ENCODE measurements at regions not wholly inside any gene's neighbourhood (a gene's known extent, or its start where the extent isn't known, plus 50 kb on each side); places are given as distances from the start of the nearest gene placed in this dataset.
"Not testable (repeated sequence)": the region's sequence is repeated elsewhere in the genome, so short reads cannot be mapped to it uniquely, and the experiment has no call there.

DNA sequence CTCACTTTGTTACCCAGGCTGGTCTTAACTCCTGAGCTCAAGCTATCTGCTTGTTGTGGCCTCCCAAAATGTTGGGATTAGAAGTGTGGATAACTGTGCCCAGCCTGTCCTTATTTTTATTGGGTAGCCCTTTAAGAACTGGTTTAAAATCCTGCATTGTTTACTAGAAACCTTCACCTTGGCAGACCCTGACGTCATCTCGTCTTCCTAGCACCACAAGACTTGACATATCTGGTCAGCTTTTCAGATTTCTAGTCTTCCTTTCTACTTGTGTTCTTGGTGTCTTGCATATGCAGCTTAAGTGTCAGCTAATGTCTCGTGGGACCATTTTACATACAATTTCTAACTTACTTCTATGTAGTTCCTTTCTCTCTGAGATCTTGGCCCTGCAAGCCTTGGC is 258.9 kb downstream of the IZUMO3 start:
- Histone ChIP-seq H3K4me3 (no peak overlapping the region), H3K27ac (no peak overlapping the region), H3K4me2 (no peak overlapping the region), H3K27me3 (no peaks in the 10 kb centered on the region), H3K9ac (no peak overlapping the region), H3K36me3 (no peaks in the 10 kb centered on the region), H3K4me1 (no peaks in the 10 kb centered on the region), H3K9me3 (replicated peaks in 1 of 11) (no peaks in the 10 kb centered on the region), H4K20me1 (no peaks in the 10 kb centered on the region)
- TF ChIP-seq Cebpa-rat (IDR thresholded peaks at IDR 0.05): no peak

DNA sequence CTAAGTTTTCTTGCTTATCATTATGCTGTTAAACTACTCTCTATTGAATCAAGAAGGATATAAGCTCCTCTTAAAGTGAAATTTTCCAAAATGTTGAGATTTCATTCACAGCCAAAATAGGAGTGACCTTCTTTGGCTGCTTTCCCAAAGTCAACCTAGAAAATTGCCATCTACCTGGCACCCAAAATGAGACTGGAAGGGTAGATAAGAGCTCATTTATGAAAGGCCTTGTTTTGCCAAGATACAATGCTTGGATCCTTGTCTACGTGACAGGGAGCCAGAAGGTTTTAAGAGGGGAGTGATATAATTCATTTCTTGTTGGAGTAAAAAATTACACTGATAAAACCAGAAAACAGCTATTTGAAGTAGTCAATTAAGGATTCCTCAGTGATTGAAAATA is 287.1 kb downstream of the IZUMO3 start:
- no peak for TF ChIP-seq Cebpa-rat (IDR thresholded peaks at IDR 0.05)
- H3K27me3 ChIP-seq: no peaks in the 10 kb centered on the region
- H3K9ac ChIP-seq: no peak overlapping the region
- peaks cover 0 to 6% (median 0%) of the 10 kb centered on the region in 10 experiments; a peak in 2 of 20 replicates for H3K4me1 ChIP-seq
- H3K27ac ChIP-seq: no peak overlapping the region
- H3K4me3 ChIP-seq: no peak overlapping the region
- no peaks in the 10 kb centered on the region for H3K9me3 ChIP-seq (replicated peaks in 1 of 11)
- no peak overlapping the region for H3K4me2 ChIP-seq
- H4K20me1 ChIP-seq: no peaks in the 10 kb centered on the region
- no peaks in the 10 kb centered on the region for H3K36me3 ChIP-seq

DNA sequence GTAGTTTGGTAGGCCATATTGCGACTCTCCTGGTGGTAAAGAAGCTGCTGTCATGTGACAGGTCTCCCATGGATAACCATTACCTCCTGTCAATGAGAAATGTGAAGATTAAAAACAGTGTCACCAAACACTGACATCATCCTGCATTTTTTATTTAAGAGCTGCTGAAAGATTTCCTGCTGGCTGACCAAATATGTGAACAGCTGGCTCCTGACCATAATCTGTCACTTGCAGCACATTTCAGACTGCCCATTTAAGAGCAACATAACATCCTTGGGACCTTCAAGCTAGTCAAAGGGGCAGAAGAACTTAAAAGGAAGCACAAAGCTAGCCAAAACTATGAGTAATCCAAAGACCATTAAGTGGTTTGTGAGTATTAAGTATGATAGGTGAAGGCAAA is 288.0 kb downstream of the IZUMO3 start:
- Histone ChIP-seq H3K4me3 (no peak overlapping the region), H3K4me1 (peaks cover 0 to 6% (median 0%) of the 10 kb centered on the region in 10 experiments; a peak in 2 of 20 replicates), H4K20me1 (no peaks in the 10 kb centered on the region), H3K9me3 (replicated peaks in 1 of 11) (no peaks in the 10 kb centered on the region), H3K27me3 (no peaks in the 10 kb centered on the region), H3K36me3 (no peaks in the 10 kb centered on the region), H3K9ac (no peak overlapping the region), H3K4me2 (no peak overlapping the region), H3K27ac (no peak overlapping the region)
- TF ChIP-seq Cebpa-rat (IDR thresholded peaks at IDR 0.05): no peak

- Histone ChIP-seq H3K27me3 (no peaks in the 10 kb centered on the region), H3K9me3 (replicated peaks in 1 of 11) (no peaks in the 10 kb centered on the region), H4K20me1 (no peaks in the 10 kb centered on the region), H3K4me2 (no peak overlapping the region; a peak in 1 of 22 replicates), H3K27ac (no peak overlapping the region), H3K4me3 (no peak overlapping the region), H3K9ac (no peak overlapping the region), H3K4me1 (peaks cover 0 to 12% (median 0%) of the 10 kb centered on the region in 10 experiments; a peak in 4 of 20 replicates), H3K36me3 (no peaks in the 10 kb centered on the region)
- no peak for TF ChIP-seq Cebpa-rat (IDR thresholded peaks at IDR 0.05)
These were observed 299.7 kb downstream of the IZUMO3 start for GRCh38 chr9:24245988-24246387.

DNA sequence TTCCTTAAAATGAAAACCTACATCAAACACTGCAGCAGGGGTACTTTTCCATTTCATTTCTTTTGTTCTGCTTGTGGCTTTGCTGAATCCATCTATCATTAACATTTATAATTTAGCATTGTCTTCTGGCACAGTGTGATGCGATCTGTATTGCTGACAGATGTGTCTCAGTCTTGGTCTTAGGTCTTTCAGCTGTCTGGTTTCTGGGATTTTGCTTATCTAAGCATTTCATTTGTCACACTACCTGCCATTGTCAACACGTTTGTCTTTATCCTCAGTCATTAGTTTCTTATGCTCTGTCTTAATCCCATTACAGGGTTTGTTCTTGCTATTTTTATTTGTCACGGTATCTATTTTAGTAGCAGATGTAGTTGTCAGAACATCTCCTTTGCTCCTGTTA is 303.1 kb downstream of the IZUMO3 start:
- no peak overlapping the region for H3K4me2 ChIP-seq
- peaks cover 0 to 12% (median 0%) of the 10 kb centered on the region in 10 experiments; a peak in 4 of 20 replicates for H3K4me1 ChIP-seq
- H3K36me3 ChIP-seq: no peaks in the 10 kb centered on the region
- no peak overlapping the region for H3K9ac ChIP-seq
- H4K20me1 ChIP-seq: no peaks in the 10 kb centered on the region
- no peak overlapping the region for H3K4me3 ChIP-seq
- no peak overlapping the region for H3K27ac ChIP-seq
- no peak for TF ChIP-seq Cebpa-rat (IDR thresholded peaks at IDR 0.05)
- no peaks in the 10 kb centered on the region for H3K27me3 ChIP-seq
- peaks cover 0 to 11% (median 5%) of the 10 kb centered on the region in 11 experiments; a peak in 8 of 22 replicates for H3K9me3 ChIP-seq (replicated peaks in 1 of 11)

DNA sequence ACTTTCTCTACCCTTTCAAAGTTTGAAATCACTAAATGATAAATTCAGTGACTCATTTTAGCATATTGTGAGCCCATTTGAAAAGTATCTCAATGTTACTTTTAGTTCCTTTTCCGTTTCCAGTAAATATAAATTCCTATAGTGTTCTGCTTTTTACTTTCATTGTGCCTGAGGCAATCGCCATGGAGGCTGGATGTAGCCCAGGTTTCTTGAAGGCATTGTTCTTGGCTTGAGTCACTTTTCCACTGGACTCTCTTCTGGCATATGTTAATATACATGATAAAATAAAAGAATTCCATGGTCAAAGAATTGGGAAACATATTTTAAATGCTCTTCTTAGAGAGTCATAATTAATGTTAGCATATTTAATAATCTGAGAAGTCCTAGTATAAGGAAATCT is 327.0 kb downstream of the IZUMO3 start:
- H3K9ac ChIP-seq: no peak overlapping the region
- no peaks in the 10 kb centered on the region for H4K20me1 ChIP-seq
- H3K27me3 ChIP-seq: no peaks in the 10 kb centered on the region
- H3K4me1 ChIP-seq: no peaks in the 10 kb centered on the region
- TF ChIP-seq Cebpa-rat (IDR thresholded peaks at IDR 0.05): no peak
- H3K4me2 ChIP-seq: no peak overlapping the region
- no peak overlapping the region for H3K4me3 ChIP-seq
- H3K36me3 ChIP-seq: no peaks in the 10 kb centered on the region
- no peaks in the 10 kb centered on the region for H3K9me3 ChIP-seq (replicated peaks in 1 of 11)
- H3K27ac ChIP-seq: no peak overlapping the region

- Histone ChIP-seq H3K4me1 (no peaks in the 10 kb centered on the region), H4K20me1 (no peaks in the 10 kb centered on the region), H3K4me3 (no peak overlapping the region), H3K4me2 (no peak overlapping the region), H3K36me3 (no peaks in the 10 kb centered on the region), H3K27me3 (no peaks in the 10 kb centered on the region), H3K9ac (no peak overlapping the region), H3K9me3 (replicated peaks in 1 of 11) (no peaks in the 10 kb centered on the region), H3K27ac (no peak overlapping the region)
- no peak for TF ChIP-seq Cebpa-rat (IDR thresholded peaks at IDR 0.05)
These were observed 335.1 kb downstream of the IZUMO3 start for GRCh38 chr9:24210641-24211040.

DNA sequence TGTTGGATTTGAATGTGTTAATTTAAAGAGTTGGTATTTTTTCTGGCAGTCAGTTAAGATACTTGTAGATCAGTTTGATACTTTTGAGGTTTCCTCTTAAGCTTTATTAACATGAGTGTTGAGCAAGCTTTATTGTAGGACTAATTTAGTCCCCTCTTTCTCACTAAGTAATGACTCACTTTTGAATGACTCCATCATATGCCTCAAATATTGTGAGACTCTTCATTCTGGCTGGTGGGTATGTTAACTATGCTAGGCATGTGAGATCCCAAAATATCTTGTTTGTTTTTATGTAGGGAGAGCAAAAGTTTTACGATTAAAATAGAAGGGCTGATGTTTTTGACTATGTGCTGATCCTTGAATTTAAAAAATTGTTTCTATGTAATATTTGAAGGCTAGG is 355.7 kb downstream of the IZUMO3 start:
- Histone ChIP-seq H4K20me1 (no peaks in the 10 kb centered on the region), H3K9me3 (replicated peaks in 1 of 11) (peaks cover 0 to 7% (median 0%) of the 10 kb centered on the region in 11 experiments; a peak in 1 of 22 replicates), H3K9ac (no peak overlapping the region), H3K27me3 (no peaks in the 10 kb centered on the region), H3K4me3 (no peak overlapping the region), H3K4me2 (no peak overlapping the region), H3K4me1 (no peaks in the 10 kb centered on the region), H3K36me3 (no peaks in the 10 kb centered on the region), H3K27ac (no peak overlapping the region)
- no peak for TF ChIP-seq Cebpa-rat (IDR thresholded peaks at IDR 0.05)

- H3K27me3 ChIP-seq, H3K4me2 ChIP-seq, H3K36me3 ChIP-seq, H3K4me3 ChIP-seq, H3K4me1 ChIP-seq, H3K9ac ChIP-seq, H3K27ac ChIP-seq, H4K20me1 ChIP-seq: not testable (repeated sequence)
- H3K9me3 ChIP-seq (replicated peaks in 1 of 11): peaks cover 22 to 44% (median 29%) of the 10 kb centered on the region in 11 experiments
These were observed 354.5 kb upstream of the ELAVL2 start for GRCh38 chr9:24180572-24180971.

DNA sequence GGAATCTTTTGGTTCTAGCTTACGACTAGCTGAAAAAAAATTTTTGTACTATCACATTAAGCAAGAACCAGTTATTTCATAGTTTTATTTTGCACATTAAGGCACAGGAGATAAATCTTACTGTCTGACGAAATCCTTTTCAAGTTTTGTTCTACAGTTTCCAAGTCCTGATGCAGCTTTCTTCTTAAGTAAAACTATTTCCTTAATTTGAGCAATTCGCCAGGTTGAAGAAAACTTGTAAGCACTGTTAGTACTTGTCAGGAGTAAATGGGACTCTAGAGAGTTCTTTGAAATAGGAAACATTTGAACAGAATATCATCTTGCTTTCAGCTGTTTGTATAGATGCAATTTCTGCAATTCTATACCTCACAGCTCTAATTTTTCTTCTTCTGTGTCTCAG is 318.8 kb upstream of the ELAVL2 start:
- H3K4me1 ChIP-seq: no peaks in the 10 kb centered on the region
- H3K27ac ChIP-seq: no peak overlapping the region
- H3K4me2 ChIP-seq: no peak overlapping the region
- H3K9me3 ChIP-seq (replicated peaks in 1 of 11): no peaks in the 10 kb centered on the region
- no peak overlapping the region for H3K9ac ChIP-seq
- no peak for TF ChIP-seq Cebpa-rat (IDR thresholded peaks at IDR 0.05)
- H3K36me3 ChIP-seq: no peaks in the 10 kb centered on the region
- H4K20me1 ChIP-seq: no peaks in the 10 kb centered on the region
- H3K27me3 ChIP-seq: no peaks in the 10 kb centered on the region
- no peak overlapping the region for H3K4me3 ChIP-seq

- peaks cover 0 to 13% (median 8%) of the 10 kb centered on the region in 11 experiments; a peak in 13 of 22 replicates for H3K9me3 ChIP-seq (replicated peaks in 1 of 11)
- not testable (repeated sequence) for H3K4me2 ChIP-seq, H3K4me3 ChIP-seq
These were observed 309.0 kb upstream of the ELAVL2 start for GRCh38 chr9:24135072-24135471.

More at GRCh38 chr9:24135072-24135471, 309.0 kb upstream of the ELAVL2 start:
- H3K27me3 ChIP-seq, H3K27ac ChIP-seq, H4K20me1 ChIP-seq, H3K9ac ChIP-seq, H3K36me3 ChIP-seq, H3K4me1 ChIP-seq: not testable (repeated sequence)

Measured in BLaER1 treated with 17β-estradiol and CSF1 and Interleukin-3, amounts not matched to agents 10 nM and 100 nM (cell line).